Small intestine (tissue), 7 donors: ENCODE measurements at regions not wholly inside any gene's neighbourhood (a gene's known extent, or its start where the extent isn't known, plus 50 kb on each side); places are given as distances from the start of the nearest gene placed in this dataset.

Experiments used
- DNase-seq, 2 donors: peaks; one replicate each; pipeline versions ENCODE4 v3.0.0 to v3.0.0-alpha.2; 2013
- FAIRE-seq: peaks from 2 replicates; lab custom pipeline; 2012; peaks lifted over from hg19 to GRCh38; lab: Jason Lieb, UNC
- H3K27ac ChIP-seq, 3 donors: one replicate each; pipeline ENCODE4 v1.5.1; 2013; ENCODE audit warnings: low read length in 2 of 3, mild to moderate bottlenecking in 2 of 3, control low read depth in 1 of 3, inconsistent platforms in 1 of 3, low read depth in 1 of 3, moderate library complexity in 1 of 3
- H3K27me3 ChIP-seq, 3 donors: one replicate each; pipeline ENCODE4 v1.6.1; 2013; ENCODE audit warnings: low read length in 3 of 3, inconsistent platforms in 1 of 3; ENCODE audit not compliant: control insufficient read depth in 3 of 3, insufficient read depth in 3 of 3
- H3K36me3 ChIP-seq, 3 donors: one replicate each; pipeline ENCODE4 v1.6.1; 2013; ENCODE audit warnings: low read length in 3 of 3, inconsistent platforms in 1 of 3, low read depth in 1 of 3, mild to moderate bottlenecking in 1 of 3, moderate library complexity in 1 of 3; ENCODE audit not compliant: control insufficient read depth in 3 of 3, insufficient read depth in 2 of 3
- H3K4me1 ChIP-seq, 3 donors: one replicate each; pipeline ENCODE4 v1.6.1; 2013; ENCODE audit warnings: low read length in 2 of 3, inconsistent platforms in 1 of 3, low read depth in 1 of 3, mild to moderate bottlenecking in 1 of 3, moderate library complexity in 1 of 3; ENCODE audit not compliant: control insufficient read depth in 3 of 3, insufficient read depth in 2 of 3
- H3K4me3 ChIP-seq, 3 donors: one replicate each; pipeline ENCODE4 v1.5.1; 2013; ENCODE audit warnings: low read length in 3 of 3, control low read depth in 1 of 3, inconsistent platforms in 1 of 3, low read depth in 1 of 3, mild to moderate bottlenecking in 1 of 3, moderate library complexity in 1 of 3
- H3K9me3 ChIP-seq, 2 donors: one replicate each; pipeline ENCODE4 v1.6.1; 2013; ENCODE audit warnings: low read depth in 1 of 2, low read length in 1 of 2; ENCODE audit not compliant: control insufficient read depth in 2 of 2, insufficient read depth in 1 of 2
- WGBS, 3 donors: extraction: QIAGEN DNeasy Blood & Tissue Kit; methylation state at CpG; one replicate each; pipeline ENCODE4 v1.1.7; 2013; 5-methylcytosine and 5-hydroxymethylcytosine counted together
- donor health status: healthy with polysubstance abuse.
- donor health status: control.
- donor health status: control.
- donor health status: Bipolar disorder and iron deficiency.
- donor health status: healthy.

DNA sequence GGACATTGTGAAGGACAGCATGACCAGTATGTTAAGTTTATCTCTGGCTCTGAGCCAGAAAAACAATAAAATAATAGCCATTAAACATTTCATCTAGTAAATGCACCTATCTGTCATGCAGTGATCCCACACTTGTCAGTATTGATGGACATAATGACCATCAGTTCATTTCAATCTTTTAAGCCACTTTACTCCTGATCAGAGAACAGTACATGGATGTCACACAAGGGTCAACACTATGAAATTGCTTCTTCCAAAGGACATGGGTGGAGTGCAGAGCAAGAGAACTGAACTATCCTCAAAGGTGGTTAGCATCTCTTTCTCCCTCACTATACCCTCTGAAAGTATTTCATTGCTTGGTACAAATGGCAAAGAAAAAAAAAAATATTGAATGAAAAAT lies 816.0 kb upstream of the GYPC start:
- Histone ChIP-seq H3K4me1 (no peaks in the 10 kb centered on the region), H3K4me3 (no peak overlapping the region), H3K27me3 (no peaks in the 10 kb centered on the region), H3K27ac (no peak overlapping the region), H3K9me3 (no peaks in the 10 kb centered on the region), H3K36me3 (no peaks in the 10 kb centered on the region)
- no peak for FAIRE-seq
- no peak for DNase-seq

DNA sequence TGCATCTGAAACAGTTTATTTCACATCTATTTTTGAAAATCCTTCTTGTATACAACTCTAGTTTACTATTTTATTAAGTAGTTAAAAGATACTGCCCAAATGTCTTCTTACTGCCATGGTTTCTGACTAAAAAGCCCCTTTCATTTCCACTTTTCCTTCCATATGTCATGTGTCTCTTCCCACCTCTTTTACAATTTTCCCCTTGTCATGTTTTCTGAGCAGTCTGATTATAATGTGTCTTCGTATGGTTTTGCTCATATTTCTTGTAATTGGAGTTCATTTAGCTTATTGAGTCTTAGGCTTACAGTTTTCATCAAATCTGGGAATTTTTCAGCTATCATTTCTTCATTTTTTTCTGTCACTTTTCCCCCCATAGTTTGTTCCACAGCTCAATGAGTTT lies 813.9 kb upstream of the GYPC start:
- H3K4me3 ChIP-seq, result no peak overlapping the region
- FAIRE-seq (no peak), DNase-seq (no peak)
- H3K27me3 ChIP-seq, result no peaks in the 10 kb centered on the region
- WGBS, 3 donors, result 56 to 79% (median 73%) methylated on average over 1 of the region's 1 CpG
- H3K27ac ChIP-seq, result no peak overlapping the region
- no peaks in the 10 kb centered on the region for H3K9me3 ChIP-seq
- no peaks in the 10 kb centered on the region for H3K36me3 ChIP-seq
- H3K4me1 ChIP-seq, result no peaks in the 10 kb centered on the region

DNA sequence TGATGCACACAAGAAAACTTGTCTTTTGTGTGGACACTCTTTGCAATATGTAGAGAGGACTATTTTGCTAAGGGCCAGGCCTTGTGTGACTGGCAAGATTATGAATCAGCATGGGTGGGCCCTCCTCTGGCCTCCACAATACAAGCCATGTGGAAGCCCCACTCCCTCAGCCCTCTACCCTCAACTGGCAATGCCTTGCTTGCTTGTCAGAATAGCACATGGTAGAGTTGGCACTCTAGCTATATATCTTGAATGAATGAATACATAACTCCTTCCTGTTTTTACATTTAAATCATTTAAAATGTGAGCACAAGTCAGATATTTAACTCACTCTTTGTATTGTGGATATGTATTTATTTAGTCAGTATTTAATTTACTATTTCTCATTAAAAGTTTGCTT lies 805.4 kb upstream of the GYPC start:
- Histone ChIP-seq H3K9me3 (no peaks in the 10 kb centered on the region), H3K4me3 (no peak overlapping the region), H3K27me3 (no peaks in the 10 kb centered on the region), H3K4me1 (no peaks in the 10 kb centered on the region), H3K36me3 (no peaks in the 10 kb centered on the region), H3K27ac (no peak overlapping the region)
- DNase-seq (no peak), FAIRE-seq (no peak)

DNA sequence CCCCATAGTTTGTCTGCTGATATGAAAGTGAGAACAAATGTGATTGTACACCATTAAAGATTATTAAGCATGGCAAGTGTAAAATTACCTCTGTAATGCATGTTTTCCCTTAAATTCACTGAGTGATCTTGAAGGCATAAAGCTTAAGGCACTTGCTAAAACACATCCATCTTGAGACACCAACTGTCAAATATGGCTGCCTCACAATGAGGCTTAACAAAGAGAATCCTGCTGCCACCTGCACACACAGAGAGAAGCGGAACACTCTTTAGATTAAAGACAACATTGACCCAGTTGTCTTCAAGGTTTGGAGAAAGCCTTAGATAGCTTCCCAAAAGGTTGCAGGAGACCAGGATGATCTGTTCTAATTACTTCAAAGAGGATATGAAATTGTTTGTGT lies 803.6 kb upstream of the GYPC start:
- H3K9me3 ChIP-seq, result no peaks in the 10 kb centered on the region
- no peaks in the 10 kb centered on the region for H3K4me1 ChIP-seq
- 72 to 86% (median 80%) methylated on average over 1 of the region's 1 CpG for WGBS, 3 donors
- no peak overlapping the region for H3K27ac ChIP-seq
- no peaks in the 10 kb centered on the region for H3K27me3 ChIP-seq
- DNase-seq (no peak), FAIRE-seq (no peak)
- no peaks in the 10 kb centered on the region for H3K36me3 ChIP-seq
- H3K4me3 ChIP-seq, result no peak overlapping the region

DNA sequence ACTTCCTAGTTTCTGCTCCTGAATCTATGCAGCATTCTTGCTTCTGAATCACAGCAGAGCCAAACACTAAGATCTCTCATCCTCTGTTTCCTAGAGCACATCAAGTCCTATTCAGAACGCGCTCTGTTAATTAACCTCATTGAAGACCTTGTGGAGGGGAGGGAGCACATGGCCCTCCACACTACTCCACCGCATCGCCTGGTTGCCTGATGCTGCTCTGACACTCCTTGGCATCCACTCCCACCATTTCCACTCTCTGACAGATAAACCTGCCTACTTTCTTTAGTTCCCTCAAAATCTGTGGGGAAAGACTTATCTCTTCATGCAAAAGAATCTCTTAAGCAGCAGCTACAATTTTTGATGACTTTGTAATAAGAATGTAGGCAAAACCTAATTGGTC lies 802.3 kb upstream of the GYPC start:
- FAIRE-seq, result no peak
- DNase-seq, result no peak
- 90% methylated on average over 4 of the region's 4 CpGs for WGBS, 3 donors
- Histone ChIP-seq H3K9me3 (no peaks in the 10 kb centered on the region), H3K4me1 (no peaks in the 10 kb centered on the region), H3K4me3 (no peak overlapping the region), H3K27ac (no peak overlapping the region), H3K36me3 (no peaks in the 10 kb centered on the region), H3K27me3 (no peaks in the 10 kb centered on the region)

DNA sequence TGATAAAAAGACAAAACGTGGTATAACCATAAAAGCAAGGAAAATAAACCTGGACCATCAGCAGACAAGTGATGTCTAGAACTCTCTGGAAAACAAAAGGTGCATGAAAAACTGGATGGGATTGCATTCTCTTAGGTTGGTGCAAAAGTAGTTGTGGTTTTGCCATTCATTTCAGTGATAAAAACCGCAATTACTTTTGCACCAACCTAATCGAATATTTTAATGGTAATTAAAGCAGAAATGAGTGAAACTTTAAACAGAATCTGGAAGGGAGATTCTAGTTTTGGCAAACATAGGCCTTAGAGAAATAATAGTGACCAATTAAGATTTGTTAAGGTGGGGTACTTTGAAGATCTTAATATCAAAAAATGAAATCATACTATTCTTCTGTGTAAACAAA lies 800.8 kb upstream of the GYPC start:
- no peaks in the 10 kb centered on the region for H3K4me1 ChIP-seq
- no peak overlapping the region for H3K27ac ChIP-seq
- H3K36me3 ChIP-seq, result no peaks in the 10 kb centered on the region
- no peak overlapping the region for H3K4me3 ChIP-seq
- 56 to 80% (median 64%) methylated on average over 3 of the region's 3 CpGs for WGBS, 3 donors
- DNase-seq (no peak), FAIRE-seq (no peak)
- no peaks in the 10 kb centered on the region for H3K27me3 ChIP-seq
- H3K9me3 ChIP-seq, result no peaks in the 10 kb centered on the region

DNA sequence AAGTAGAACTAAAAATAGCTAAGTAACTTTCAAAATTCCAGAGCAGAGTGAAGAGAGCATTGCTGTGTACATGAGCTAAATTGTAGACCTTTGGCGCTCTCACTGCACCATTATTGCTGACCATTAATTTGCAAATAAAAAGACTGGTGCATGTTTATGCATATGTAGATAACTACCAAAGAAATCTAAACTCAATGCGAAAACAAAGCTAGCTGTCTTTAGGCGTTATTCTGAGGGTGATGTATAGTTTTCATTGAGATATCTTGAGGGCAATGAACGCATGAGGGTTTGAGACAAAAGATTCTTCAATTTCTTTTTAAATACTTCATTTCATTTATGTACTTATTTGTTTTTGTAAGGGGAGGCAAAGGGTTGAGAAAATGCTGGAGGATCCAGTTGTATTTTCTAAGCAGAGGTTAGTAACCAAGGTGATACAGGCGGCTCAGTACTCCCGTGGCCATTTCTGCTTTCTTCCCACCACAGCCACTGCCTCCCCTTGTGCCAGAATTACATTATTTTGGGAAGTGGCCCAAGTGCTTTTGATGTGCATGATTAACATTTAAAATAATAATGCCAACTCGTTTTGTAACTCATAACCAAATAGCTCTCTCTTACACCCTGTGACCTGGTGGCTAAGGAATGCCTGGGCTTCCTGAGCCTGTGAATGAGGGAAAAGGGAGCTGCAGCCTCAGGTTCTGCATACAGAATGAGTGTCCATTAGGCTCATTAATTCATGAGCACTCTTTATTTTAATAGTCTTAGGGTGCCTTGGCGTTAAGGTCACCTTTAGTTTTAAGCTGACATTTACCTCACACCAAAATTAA lies 797.8 kb upstream of the GYPC start:
- 72 to 78% (median 76%) methylated on average over 8 of the region's 8 CpGs for WGBS, 3 donors
- H3K27ac ChIP-seq, result no peak overlapping the region
- H3K9me3 ChIP-seq, result no peaks in the 10 kb centered on the region
- H3K36me3 ChIP-seq, result no peaks in the 10 kb centered on the region
- no peak overlapping the region for H3K4me3 ChIP-seq
- no peaks in the 10 kb centered on the region for H3K4me1 ChIP-seq
- FAIRE-seq (no peak), DNase-seq (no peak)
- H3K27me3 ChIP-seq, result no peaks in the 10 kb centered on the region

DNA sequence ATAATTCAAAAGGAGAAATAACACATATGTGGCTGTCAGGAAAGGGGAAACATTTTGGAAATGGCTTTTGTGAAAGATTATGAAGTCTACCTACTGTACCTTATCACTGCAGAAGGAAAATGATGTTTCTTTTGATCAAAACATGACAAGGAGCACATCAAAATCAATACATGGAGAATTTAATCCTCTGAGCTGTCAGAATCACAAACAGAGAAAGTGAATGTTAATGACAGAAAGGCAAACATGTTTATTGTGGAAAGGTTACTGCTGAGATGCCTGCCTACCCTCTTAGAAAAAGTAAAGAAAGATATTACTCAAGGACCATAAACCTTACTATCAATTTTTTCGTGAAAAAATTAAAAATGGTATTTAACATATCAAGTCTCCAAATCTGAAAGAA lies 794.5 kb upstream of the GYPC start:
- Histone ChIP-seq H3K4me1 (no peaks in the 10 kb centered on the region), H3K36me3 (no peaks in the 10 kb centered on the region), H3K4me3 (no peak overlapping the region), H3K9me3 (no peaks in the 10 kb centered on the region), H3K27me3 (no peaks in the 10 kb centered on the region), H3K27ac (no peak overlapping the region)
- 58 to 80% (median 58%) methylated on average over 1 of the region's 1 CpG for WGBS, 3 donors
- no peak for DNase-seq
- FAIRE-seq, result no peak

DNA sequence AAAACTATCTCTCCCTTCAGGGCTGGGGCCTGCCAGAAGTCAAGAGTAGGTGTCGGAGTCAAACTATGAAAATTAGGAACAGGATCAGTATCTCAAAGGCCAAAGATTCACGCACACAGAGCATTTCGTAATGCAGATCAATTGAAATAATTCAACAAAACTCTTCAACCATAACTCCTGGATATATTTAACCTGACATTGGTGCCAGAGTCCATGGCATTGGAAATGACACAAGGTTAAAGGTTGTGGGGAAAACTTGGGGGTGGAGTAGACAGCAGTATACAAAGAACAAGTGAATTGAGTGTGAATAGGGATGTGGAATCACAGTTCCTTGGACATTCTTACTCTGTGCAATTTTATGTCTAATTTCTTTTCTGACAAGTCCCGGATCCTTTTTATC lies 788.0 kb upstream of the GYPC start:
- no peaks in the 10 kb centered on the region for H3K9me3 ChIP-seq
- DNase-seq (no peak), FAIRE-seq (no peak)
- no peaks in the 10 kb centered on the region for H3K36me3 ChIP-seq
- H3K4me3 ChIP-seq, result no peak overlapping the region
- 89 to 94% (median 90%) methylated on average over 4 of the region's 4 CpGs for WGBS, 3 donors
- H3K27ac ChIP-seq, result no peak overlapping the region
- H3K4me1 ChIP-seq, result no peaks in the 10 kb centered on the region
- H3K27me3 ChIP-seq, result no peaks in the 10 kb centered on the region
